NCI-H345 (cell line): ENCODE measurements at regions not wholly inside any gene's neighbourhood (a gene's known extent, or its start where the extent isn't known, plus 50 kb on each side); places are given as distances from the start of the nearest gene placed in this dataset.

Experiments
- DNase-seq: peaks from one replicate; lab custom pipeline; 2025; lab: John Stamatoyannopoulos, UW

GRCh38 chr6:168157272-168158212 lies 78.5 kb upstream of the FRMD1 start:
- DNase-seq = peak; percentile 66

- DNase-seq = no peak
Measured at GRCh38 chr6:168156742-168157265, 77.8 kb upstream of the FRMD1 start.

GRCh38 chr6:168155821-168156741 lies 77.1 kb upstream of the FRMD1 start:
- no peak for DNase-seq

- DNase-seq = no peak
Measured at GRCh38 chr6:168155193-168155592, 76.2 kb upstream of the FRMD1 start.

DNA sequence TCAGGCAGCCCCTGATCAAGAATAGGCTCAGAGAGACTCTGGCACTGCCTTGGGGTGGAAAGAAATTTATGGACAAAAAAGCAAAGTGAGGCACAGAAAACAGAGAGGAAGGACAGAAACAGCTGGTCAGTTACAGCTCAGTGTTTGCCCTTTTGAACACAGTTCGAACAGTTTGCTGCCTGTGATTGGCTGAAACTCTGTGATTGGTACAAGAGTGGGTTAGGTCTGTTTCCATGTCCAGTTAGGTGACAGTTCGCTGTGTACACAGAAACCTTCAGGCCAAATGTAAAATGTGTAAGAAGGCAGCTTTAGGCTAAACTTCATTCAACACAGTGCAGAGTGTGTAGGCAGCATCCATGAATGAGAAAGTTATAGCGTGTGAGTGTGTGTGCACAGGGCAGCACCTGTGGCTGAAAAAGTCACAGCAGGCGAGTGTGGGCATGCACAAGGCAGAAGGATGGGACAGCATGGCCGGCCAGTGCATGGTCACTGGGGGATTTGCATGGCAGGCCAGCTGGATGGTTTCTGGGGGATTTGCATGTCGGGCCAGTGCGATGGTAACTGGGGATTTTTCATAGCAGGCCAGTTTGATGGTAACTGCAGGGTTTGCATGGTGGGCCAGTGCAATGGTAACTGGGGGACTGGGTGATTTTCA lies 75.4 kb upstream of the FRMD1 start:
- no peak for DNase-seq

DNA sequence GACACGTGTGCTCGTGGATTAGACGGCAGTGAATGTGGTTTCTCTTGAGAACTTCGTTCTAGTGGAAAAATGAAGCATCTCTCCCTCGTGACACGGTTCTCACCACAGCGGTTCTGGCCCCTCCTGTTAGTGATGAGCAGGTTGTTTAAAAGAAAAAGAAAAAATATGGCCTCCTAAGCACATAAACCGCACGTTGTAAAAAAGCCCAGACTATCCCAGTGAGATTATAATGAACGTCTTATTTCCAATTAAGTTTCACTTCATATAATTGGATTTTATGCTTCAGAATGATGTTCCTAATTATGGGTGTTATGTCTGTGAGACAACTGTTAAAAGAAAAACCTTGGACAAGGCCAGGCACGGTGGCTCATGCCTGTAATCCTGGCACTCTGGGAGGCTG lies 74.5 kb upstream of the FRMD1 start:
- DNase-seq = no peak

DNA sequence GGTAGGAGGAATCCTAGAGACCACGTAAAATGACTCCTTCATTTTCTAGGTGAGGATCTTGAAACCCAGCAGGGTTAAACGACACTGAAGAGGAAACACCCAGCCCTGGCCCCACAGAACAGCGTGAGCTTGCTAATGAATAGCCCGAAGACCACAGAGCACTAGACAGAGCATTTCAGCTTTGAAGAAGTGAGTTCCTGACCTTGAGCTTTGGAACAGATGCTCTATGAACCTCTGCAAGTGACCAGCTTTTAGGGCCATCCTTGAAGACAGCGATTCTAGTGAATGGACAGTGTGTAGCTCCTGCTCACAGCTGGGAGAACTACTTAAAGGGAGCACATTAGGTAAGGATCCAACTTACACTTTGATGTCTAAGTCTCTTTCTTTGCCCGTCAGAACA lies 74.0 kb upstream of the FRMD1 start:
- DNase-seq = no peak

DNA sequence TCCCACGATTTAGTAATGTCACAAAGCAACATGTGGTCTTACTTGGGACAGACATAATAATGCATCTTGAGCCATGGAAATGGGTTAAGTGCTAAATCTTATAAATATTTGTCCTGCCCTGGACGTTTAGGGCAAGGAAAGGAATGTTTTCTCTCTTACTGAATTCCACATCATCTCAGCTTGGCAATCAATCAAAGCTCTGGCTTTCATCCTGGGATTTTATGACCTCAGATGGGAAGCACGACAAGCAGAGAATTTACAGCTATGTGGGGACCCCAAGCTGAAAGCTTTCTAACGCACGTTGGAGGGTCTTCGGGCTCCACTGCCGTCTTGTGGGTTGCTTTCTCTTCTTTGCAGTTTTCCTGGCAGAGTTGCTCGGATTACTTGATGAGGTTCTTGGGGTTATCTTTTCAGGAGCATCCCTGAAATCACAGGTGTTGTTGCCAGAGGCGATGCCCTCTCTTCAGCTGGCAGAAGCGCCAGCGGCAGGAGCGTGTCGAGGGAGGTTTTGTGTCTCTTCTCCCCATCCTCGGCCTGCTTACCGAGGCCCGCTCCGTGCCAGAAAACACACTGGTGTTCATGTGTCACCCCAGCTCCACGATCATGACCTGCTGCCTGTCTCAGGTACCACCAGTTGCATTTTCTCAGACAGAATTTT lies 73.4 kb upstream of the FRMD1 start:
- DNase-seq = no peak

GRCh38 chr6:168150551-168151320 lies 71.7 kb upstream of the FRMD1 start:
- DNase-seq = peak; percentile 21

GRCh38 chr6:168149015-168149414 lies 70.0 kb upstream of the FRMD1 start:
- DNase-seq = no peak

GRCh38 chr6:168148231-168148849 lies 69.3 kb upstream of the FRMD1 start:
- no peak for DNase-seq

GRCh38 chr6:168147205-168147738 lies 68.3 kb upstream of the FRMD1 start:
- DNase-seq = peak; percentile 80

DNA sequence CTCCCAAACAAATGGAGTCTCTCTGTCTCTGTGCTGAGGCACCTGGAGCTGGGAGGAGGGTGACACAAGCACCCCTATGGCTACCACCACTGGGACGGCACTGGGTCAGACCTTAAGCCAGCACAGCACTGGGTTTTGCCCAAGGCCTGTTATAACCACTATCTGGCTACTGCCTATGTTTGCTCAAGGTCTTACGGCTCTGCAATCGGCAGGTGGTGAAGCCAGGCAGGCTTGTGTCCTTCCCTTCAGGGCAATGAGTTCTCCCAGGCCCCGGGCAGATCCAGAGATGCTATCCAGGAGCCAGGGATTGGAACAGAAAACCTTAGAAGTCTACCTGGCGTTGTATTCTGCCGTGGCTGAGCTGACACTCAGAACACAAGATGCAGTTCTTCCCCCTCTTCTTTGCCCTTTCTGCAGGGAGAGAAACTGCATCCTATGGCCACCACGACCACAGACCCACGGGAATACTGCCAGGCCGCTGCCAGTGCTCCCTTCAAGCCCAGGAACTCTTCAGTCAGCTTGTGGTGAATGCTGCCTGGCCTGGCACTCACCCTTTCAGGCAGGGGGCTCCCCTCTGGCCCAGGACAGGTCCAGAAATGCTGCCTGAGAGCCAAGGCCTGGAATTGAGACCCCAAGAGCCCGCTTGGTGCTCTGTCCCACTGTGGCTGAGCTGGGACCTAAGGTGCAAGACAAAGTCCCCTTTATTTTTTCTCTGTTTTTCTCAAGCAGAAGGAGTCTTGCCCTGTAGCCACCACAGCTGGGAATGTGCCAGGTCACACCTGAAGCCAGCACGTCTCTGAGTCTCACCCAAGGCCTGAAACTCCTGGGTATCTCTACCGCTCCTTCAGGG lies 67.0 kb upstream of the FRMD1 start:
- no peak for DNase-seq

GRCh38 chr6:168139121-168139520 lies 60.1 kb upstream of the FRMD1 start:
- no peak for DNase-seq

GRCh38 chr6:168138436-168138835 lies 59.4 kb upstream of the FRMD1 start:
- DNase-seq = no peak

DNA sequence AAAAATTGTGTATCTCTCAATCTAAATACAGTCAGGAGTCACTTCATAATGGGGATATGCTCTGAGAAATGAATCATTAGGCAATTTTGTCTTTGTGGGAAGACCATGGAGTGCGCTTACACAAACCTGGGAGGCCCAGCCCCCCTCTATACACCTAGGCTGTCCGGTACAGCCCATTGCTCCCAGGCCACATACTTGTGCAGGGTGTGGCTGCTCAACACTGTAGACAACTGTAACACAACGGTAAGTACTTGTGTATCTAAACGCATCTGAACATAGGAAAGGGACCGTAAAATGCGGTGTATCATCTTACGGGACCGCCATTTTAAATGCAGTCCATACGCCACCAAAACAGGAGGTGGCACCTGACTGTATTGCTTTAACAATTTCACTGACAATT lies 58.0 kb upstream of the FRMD1 start:
- no peak for DNase-seq

DNA sequence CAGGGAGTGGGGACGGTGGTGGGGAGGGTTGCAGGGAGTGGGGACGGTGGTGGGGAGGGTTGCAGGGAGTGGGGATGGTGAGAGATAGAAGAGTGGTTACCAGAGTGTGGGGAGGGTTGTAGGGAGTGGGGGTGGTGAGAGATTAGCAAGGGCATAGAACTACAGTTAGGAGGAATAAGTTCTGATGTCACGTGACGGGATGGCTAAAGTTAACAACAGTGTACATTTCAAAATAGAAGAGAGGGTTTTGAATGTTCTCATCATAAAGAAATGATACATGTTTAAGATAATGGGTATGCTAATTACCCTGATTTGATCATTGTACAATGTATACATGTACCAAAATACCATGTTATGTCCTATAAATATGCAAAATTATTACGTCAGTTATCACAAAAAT lies 57.6 kb upstream of the FRMD1 start:
- no peak for DNase-seq

- no peak for DNase-seq
Measured at GRCh38 chr6:168136001-168136400, 57.0 kb upstream of the FRMD1 start.

GRCh38 chr6:168134560-168135201 lies 55.7 kb upstream of the FRMD1 start:
- DNase-seq = peak; percentile 66
